ENCODE measurements at regions not wholly inside any gene's neighbourhood (a gene's known extent, or its start where the extent isn't known, plus 50 kb on each side); places are given as distances from the start of the nearest gene placed in this dataset.

- CTCF ChIA-PET, result no interaction called here
- H3K4me1 ChIP-seq (ENCODE audit: insufficient read depth, low read length), result no peaks in the 10 kb centered on the region
- TF ChIP-seq, protein P1, sequence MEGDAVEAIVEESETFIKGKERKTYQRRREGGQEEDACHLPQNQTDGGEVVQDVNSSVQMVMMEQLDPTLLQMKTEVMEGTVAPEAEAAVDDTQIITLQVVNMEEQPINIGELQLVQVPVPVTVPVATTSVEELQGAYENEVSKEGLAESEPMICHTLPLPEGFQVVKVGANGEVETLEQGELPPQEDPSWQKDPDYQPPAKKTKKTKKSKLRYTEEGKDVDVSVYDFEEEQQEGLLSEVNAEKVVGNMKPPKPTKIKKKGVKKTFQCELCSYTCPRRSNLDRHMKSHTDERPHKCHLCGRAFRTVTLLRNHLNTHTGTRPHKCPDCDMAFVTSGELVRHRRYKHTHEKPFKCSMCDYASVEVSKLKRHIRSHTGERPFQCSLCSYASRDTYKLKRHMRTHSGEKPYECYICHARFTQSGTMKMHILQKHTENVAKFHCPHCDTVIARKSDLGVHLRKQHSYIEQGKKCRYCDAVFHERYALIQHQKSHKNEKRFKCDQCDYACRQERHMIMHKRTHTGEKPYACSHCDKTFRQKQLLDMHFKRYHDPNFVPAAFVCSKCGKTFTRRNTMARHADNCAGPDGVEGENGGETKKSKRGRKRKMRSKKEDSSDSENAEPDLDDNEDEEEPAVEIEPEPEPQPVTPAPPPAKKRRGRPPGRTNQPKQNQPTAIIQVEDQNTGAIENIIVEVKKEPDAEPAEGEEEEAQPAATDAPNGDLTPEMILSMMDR (IDR thresholded peaks at IDR 0.05), result no peak
These were observed 136.3 kb downstream of the FOXG1 start for GRCh38 chr14:28902930-28903329.

GRCh38 chr14:28911521-28911920, 144.9 kb downstream of the FOXG1 start:
- ChIA-PET POLR2A (no interaction called here), CTCF (no interaction called here)
- intact Hi-C loops (cut with DNase I, micrococcal nuclease), result no loop called here
- no peak overlapping the region for H3K4me3 Mint-ChIP-seq
- peaks cover 14% of the 10 kb centered on the region for H3K9me3 Mint-ChIP-seq
- H3K36me3 Mint-ChIP-seq (ENCODE audit: low read depth), result no peaks in the 10 kb centered on the region
- Histone ChIP-seq H3K9me3 (ENCODE audit: control insufficient read depth in 1 of 2, insufficient read depth in 1 of 2, low read length in 2 of 2) (peaks cover 0 to 10% of the 10 kb centered on the region in 2 experiments), H3K27ac (ENCODE audit: low read depth in 1 of 2, low read length in 2 of 2) (no peak overlapping the region), H3K36me3 (ENCODE audit: insufficient read depth, low read length) (no peaks in the 10 kb centered on the region), H3K27me3 (ENCODE audit: control insufficient read depth in 1 of 2, insufficient read depth in 2 of 2, low read length in 2 of 2) (no peaks in the 10 kb centered on the region), H3K4me1 (ENCODE audit: insufficient read depth, low read length) (no peaks in the 10 kb centered on the region), H3K4me3 (ENCODE audit: low read length) (no peak overlapping the region)
- no peaks in the 10 kb centered on the region for H3K4me1 Mint-ChIP-seq (ENCODE audit: low read depth)
- H3K27ac Mint-ChIP-seq, result no peak overlapping the region
- ATAC-seq (ENCODE audit: poor library complexity), result no peak
- H3K27me3 Mint-ChIP-seq, result no peaks in the 10 kb centered on the region
- TF ChIP-seq, protein P1 (IDR thresholded peaks at IDR 0.05), result no peak
- no peak for DNase-seq

More at GRCh38 chr14:28902930-28903329, 136.3 kb downstream of the FOXG1 start:
- Histone ChIP-seq H3K27me3 (ENCODE audit: control insufficient read depth in 1 of 2, insufficient read depth in 2 of 2, low read length in 2 of 2) (no peaks in the 10 kb centered on the region), H3K9me3 (ENCODE audit: control insufficient read depth in 1 of 2, insufficient read depth in 1 of 2, low read length in 2 of 2) (no peaks in the 10 kb centered on the region), H3K27ac (ENCODE audit: low read depth in 1 of 2, low read length in 2 of 2) (no peak overlapping the region), H3K4me3 (ENCODE audit: low read length) (no peak overlapping the region), H3K36me3 (ENCODE audit: insufficient read depth, low read length) (no peaks in the 10 kb centered on the region)
- H3K9me3 Mint-ChIP-seq, result peaks cover 1% of the 10 kb centered on the region
- POLR2A ChIA-PET, result no interaction called here
- H3K4me1 Mint-ChIP-seq (ENCODE audit: low read depth), result no peaks in the 10 kb centered on the region
- intact Hi-C loops (cut with DNase I, micrococcal nuclease), result no loop called here
- no peaks in the 10 kb centered on the region for H3K27me3 Mint-ChIP-seq
- DNase-seq (no peak), ATAC-seq (ENCODE audit: poor library complexity) (no peak)
- no peak overlapping the region for H3K4me3 Mint-ChIP-seq
- H3K27ac Mint-ChIP-seq, result no peak overlapping the region
- no peaks in the 10 kb centered on the region for H3K36me3 Mint-ChIP-seq (ENCODE audit: low read depth)

- TF ChIP-seq, protein P1 (IDR thresholded peaks at IDR 0.05), result no peak
- Histone ChIP-seq H3K4me3 (ENCODE audit: low read length) (no peak overlapping the region), H3K36me3 (ENCODE audit: insufficient read depth, low read length) (no peaks in the 10 kb centered on the region), H3K27me3 (ENCODE audit: control insufficient read depth in 1 of 2, insufficient read depth in 2 of 2, low read length in 2 of 2) (no peaks in the 10 kb centered on the region), H3K27ac (ENCODE audit: low read depth in 1 of 2, low read length in 2 of 2) (no peak overlapping the region), H3K4me1 (ENCODE audit: insufficient read depth, low read length) (no peaks in the 10 kb centered on the region), H3K9me3 (ENCODE audit: control insufficient read depth in 1 of 2, insufficient read depth in 1 of 2, low read length in 2 of 2) (peaks cover 0 to 14% of the 10 kb centered on the region in 2 experiments)
- ATAC-seq (ENCODE audit: poor library complexity), result no peak
- Mint-ChIP-seq H3K27me3 (no peaks in the 10 kb centered on the region), H3K4me3 (no peak overlapping the region), H3K36me3 (ENCODE audit: low read depth) (no peaks in the 10 kb centered on the region), H3K27ac (no peak overlapping the region), H3K4me1 (ENCODE audit: low read depth) (no peaks in the 10 kb centered on the region), H3K9me3 (peaks cover 14% of the 10 kb centered on the region)
- intact Hi-C loops (cut with DNase I, micrococcal nuclease), result no loop called here
- DNase-seq, result no peak
- POLR2A ChIA-PET, result no interaction called here
- CTCF ChIA-PET, result no interaction called here
These were observed 146.5 kb downstream of the FOXG1 start for GRCh38 chr14:28913056-28913455.
